H1 (cell line): ENCODE measurements at regions not wholly inside any gene's neighbourhood (a gene's known extent, or its start where the extent isn't known, plus 50 kb on each side); places are given as distances from the start of the nearest gene placed in this dataset.

Source experiments
- CTCF ChIA-PET: fragments of 300-600 bp; sonication (Branson Sonifier 250); formaldehyde crosslinking; loops from one replicate; lab custom pipeline; 2021; ENCODE audit not compliant: partially characterized antibody; lab: Charles Lee
- POLR2A ChIA-PET: fragments of 300-600 bp; sonication (Branson Sonifier 250); formaldehyde crosslinking; loops from one replicate; lab custom pipeline; 2021; ENCODE audit warnings: inconsistent platforms; ENCODE audit not compliant: partially characterized antibody; lab: Charles Lee
- DNase-seq, 2 experiments: peaks; one replicate each; pipeline versions ENCODE4 v3.0.0 to v3.0.0-alpha.2; 2010 to 2022; ENCODE audit warnings: low spot score in 2 of 2, low read depth in 1 of 2, mixed read lengths in 1 of 2
- FAIRE-seq: peaks from 2 replicates; lab custom pipeline; 2011; peaks lifted over from hg19 to GRCh38; lab: Jason Lieb, UNC
- H2AFZ ChIP-seq: 2 replicates; pipeline ENCODE4 v1.8.1; 2012; ENCODE audit warnings: low read length, inconsistent platforms
- H2AK5ac ChIP-seq: 2 replicates; pipeline ENCODE4 v1.6.1; 2013; ENCODE audit warnings: low read depth, low read length
- H2BK120ac ChIP-seq: replicated peaks from 2 replicates; pipeline ENCODE3; 2013; ENCODE audit warnings: low read depth, low read length, inconsistent platforms
- H2BK12ac ChIP-seq: 2 replicates; pipeline ENCODE4 v1.6.1; 2013; ENCODE audit warnings: low read depth, low read length
- H2BK15ac ChIP-seq: 2 replicates; pipeline ENCODE4 v1.6.1; 2013; ENCODE audit warnings: low read length
- H2BK20ac ChIP-seq: 2 replicates; pipeline ENCODE4 v1.6.1; 2013; ENCODE audit warnings: low read length
- H2BK5ac ChIP-seq: 2 replicates; pipeline ENCODE4 v1.6.1; 2013; ENCODE audit warnings: low read depth, low read length
- H3K14ac ChIP-seq: 2 replicates; pipeline ENCODE4 v1.6.1; 2013; ENCODE audit warnings: inconsistent platforms; ENCODE audit not compliant: insufficient read length
- H3K18ac ChIP-seq: 2 replicates; pipeline ENCODE4 v1.6.1; 2013; ENCODE audit warnings: low read length; ENCODE audit errors: extremely low read depth
- H3K23ac ChIP-seq: 2 replicates; pipeline ENCODE4 v1.6.1; 2013; ENCODE audit warnings: inconsistent platforms; ENCODE audit not compliant: insufficient read length
- H3K23me2 ChIP-seq: 2 replicates; pipeline ENCODE4 v1.6.1; 2013; ENCODE audit warnings: low read depth, low read length
- H3K27ac ChIP-seq: 2 replicates; pipeline ENCODE4 v1.6.1; 2011; ENCODE audit warnings: low read depth, low read length, inconsistent platforms
- H3K27me3 ChIP-seq, 4 experiments: replicated peaks in 1 of 4; 1 replicate in 1 of 4; 2 replicates in 3 of 4; pipeline versions ENCODE4 v1.6.1 to v1.8.1; 2011 to 2013; ENCODE audit warnings: low read length in 3 of 4, mild to moderate bottlenecking in 3 of 4, inconsistent platforms in 2 of 4, mixed read lengths in 2 of 4, moderate library complexity in 1 of 4; ENCODE audit not compliant: control insufficient read depth in 3 of 4, insufficient read depth in 3 of 4; ENCODE audit errors: extremely low read depth in 1 of 4
- H3K36me3 ChIP-seq, 4 experiments: 2 replicates each; pipeline versions ENCODE4 v1.6.1 to v1.8.1; 2011 to 2013; ENCODE audit warnings: mild to moderate bottlenecking in 4 of 4, low read length in 3 of 4, moderate library complexity in 2 of 4, control low read depth in 1 of 4, inconsistent platforms in 1 of 4; ENCODE audit not compliant: insufficient read depth in 4 of 4, control insufficient read depth in 2 of 4
- H3K4ac ChIP-seq: replicated peaks from 2 replicates; pipeline ENCODE3; 2013; ENCODE audit warnings: low read length, low read depth, mixed read lengths, inconsistent platforms; ENCODE audit not compliant: insufficient read length
- H3K4me1 ChIP-seq, 4 experiments: replicated peaks in 1 of 4; 1 replicate in 1 of 4; 2 replicates in 3 of 4; pipeline versions ENCODE4 v1.6.1 to v1.8.1; 2011 to 2013; ENCODE audit warnings: low read length in 3 of 4, inconsistent platforms in 2 of 4, mixed read lengths in 1 of 4; ENCODE audit not compliant: insufficient read depth in 4 of 4, control insufficient read depth in 3 of 4
- H3K4me2 ChIP-seq, 2 experiments: 2 replicates each; pipeline versions ENCODE4 v1.6.1 to v1.8.1; 2011 to 2013; ENCODE audit warnings: low read depth in 2 of 2, low read length in 2 of 2, control low read depth in 1 of 2, inconsistent platforms in 1 of 2, mild to moderate bottlenecking in 1 of 2; ENCODE audit not compliant: insufficient read depth in 1 of 2
- H3K4me3 ChIP-seq, 4 experiments: fragments of 200-600, 300-600 bp in 1 of 4; sonication (generic), shearing (Covaris generic), sonication (Bioruptor Twin) in 1 of 4; 2 replicates each; pipeline versions ENCODE4 v1.5.1 to v1.8.1; 2011 to 2016; ENCODE audit warnings: low read length in 4 of 4, low read depth in 3 of 4, control low read depth in 2 of 4, inconsistent platforms in 2 of 4, mild to moderate bottlenecking in 2 of 4, mixed read lengths in 1 of 4, moderate library complexity in 1 of 4; ENCODE audit not compliant: insufficient read depth in 2 of 4; ENCODE audit errors: extremely low read depth in 1 of 4
- H3K56ac ChIP-seq: replicated peaks from 2 replicates; pipeline ENCODE3; 2013; ENCODE audit warnings: low read depth, mild to moderate bottlenecking, mixed read lengths, low read length, inconsistent platforms; ENCODE audit not compliant: insufficient read length
- H3K79me1 ChIP-seq: 2 replicates; pipeline ENCODE4 v1.6.1; 2013; ENCODE audit warnings: low read depth, low read length, control low read depth
- H3K79me2 ChIP-seq, 2 experiments: 2 replicates each; pipeline versions ENCODE4 v1.6.1 to v1.8.1; 2012 to 2013; ENCODE audit warnings: low read length in 2 of 2, mild to moderate bottlenecking in 2 of 2, inconsistent platforms in 1 of 2; ENCODE audit not compliant: insufficient read depth in 2 of 2, control insufficient read depth in 1 of 2
- H3K9ac ChIP-seq, 4 experiments: replicated peaks in 1 of 4; 1 replicate in 1 of 4; 2 replicates in 3 of 4; pipeline versions ENCODE4 v1.6.1 to v1.8.1; 2011 to 2013; ENCODE audit warnings: low read depth in 3 of 4, low read length in 3 of 4, control low read depth in 2 of 4, mild to moderate bottlenecking in 2 of 4, moderate library complexity in 2 of 4, inconsistent platforms in 1 of 4; ENCODE audit errors: extremely low read depth in 1 of 4
- H3K9me3 ChIP-seq, 2 experiments: 2 replicates each; pipeline versions ENCODE4 v1.6.1 to v1.8.1; 2012 to 2013; ENCODE audit warnings: mild to moderate bottlenecking in 2 of 2, moderate library complexity in 2 of 2, control low read depth in 1 of 2, inconsistent platforms in 1 of 2, low read depth in 1 of 2, low read length in 1 of 2, mixed read lengths in 1 of 2; ENCODE audit not compliant: insufficient read depth in 2 of 2
- H4K20me1 ChIP-seq, 2 experiments: replicated peaks in 1 of 2; 2 replicates each; pipeline versions ENCODE3 to v1.8.1; 2011 to 2013; ENCODE audit warnings: inconsistent platforms in 2 of 2, low read length in 2 of 2, mild to moderate bottlenecking in 1 of 2; ENCODE audit not compliant: insufficient read depth in 2 of 2, control insufficient read depth in 1 of 2
- H4K5ac ChIP-seq: 2 replicates; pipeline ENCODE4 v1.6.1; 2013; ENCODE audit warnings: low read length, low read depth, mixed read lengths, inconsistent platforms; ENCODE audit not compliant: insufficient read length
- H4K8ac ChIP-seq: 2 replicates; pipeline ENCODE4 v1.8.0; 2013; ENCODE audit warnings: mild to moderate bottlenecking, moderate library complexity, low read length, inconsistent platforms; ENCODE audit not compliant: insufficient read depth; ENCODE audit errors: extremely low read depth
- H4K91ac ChIP-seq: replicated peaks from 2 replicates; pipeline ENCODE3; 2013; ENCODE audit warnings: low read length, mixed read lengths, inconsistent platforms; ENCODE audit not compliant: insufficient read length
- ATF2 ChIP-seq: IDR thresholded peaks from 2 replicates; pipeline ENCODE4 v1.6.1; 2012; ENCODE audit warnings: low read length, inconsistent platforms
- EZH2 ChIP-seq: fragments of 200-600 bp; sonication (generic); IDR thresholded peaks from 2 replicates; pipeline ENCODE4 v1.7.1; 2012; ENCODE audit warnings: low read depth, mild to moderate bottlenecking, moderate library complexity, low read length, inconsistent platforms; ENCODE audit not compliant: severe bottlenecking
- GABPA ChIP-seq: IDR thresholded peaks from 2 replicates; pipeline ENCODE4 v1.6.1; 2011; ENCODE audit warnings: mild to moderate bottlenecking, low read length, moderate library complexity, borderline replicate concordance; ENCODE audit not compliant: insufficient read depth
- JUND ChIP-seq: IDR thresholded peaks from 2 replicates; pipeline ENCODE4 v1.6.1; 2011; ENCODE audit warnings: mild to moderate bottlenecking, improper control_type of control experiment, low read length
- POLR2A ChIP-seq, 2 experiments: IDR thresholded peaks; 1 replicate in 1 of 2; 2 replicates in 1 of 2; pipeline ENCODE4 v1.6.1; 2011; ENCODE audit warnings: low read depth in 2 of 2, low read length in 2 of 2, mild to moderate bottlenecking in 2 of 2; ENCODE audit errors: control extremely low read depth in 1 of 2
- POLR2AphosphoS5 ChIP-seq: IDR thresholded peaks from 2 replicates; pipeline ENCODE4 v1.6.1; 2011; ENCODE audit warnings: low read depth, low read length
- POU5F1 ChIP-seq: IDR thresholded peaks from 2 replicates; pipeline ENCODE4 v1.6.1; 2011; ENCODE audit warnings: low read depth, mild to moderate bottlenecking, low read length, moderate library complexity
- TEAD4 ChIP-seq: IDR thresholded peaks from 2 replicates; pipeline ENCODE4 v1.6.1; 2012; ENCODE audit warnings: low read depth, low read length, inconsistent platforms, mixed read lengths
- USF2 ChIP-seq: IDR thresholded peaks from 2 replicates; pipeline ENCODE4 v1.6.1; 2011; ENCODE audit warnings: low read length, improper control_type of control experiment
- YY1 ChIP-seq: IDR thresholded peaks from 2 replicates; pipeline ENCODE4 v1.6.1; 2011; ENCODE audit warnings: low read depth, mild to moderate bottlenecking, low read length
- WGBS, 2 experiments: shearing (Covaris generic) in 1 of 2; methylation state at CpG; one replicate each; pipeline versions ENCODE4 v1.1.6 to v1.1.7; 2013 to 2015; ENCODE audit warnings: low lambda C conversion rate in 2 of 2, mixed read lengths in 2 of 2, inconsistent platforms in 1 of 2, low coverage in 1 of 2, missing lambda C conversion rate in 1 of 2; ENCODE audit not compliant: insufficient replicate concordance in 2 of 2, insufficient coverage in 1 of 2, insufficient read length in 1 of 2; ENCODE audit errors: extremely low coverage in 1 of 2, missing lambda C conversion rate in 1 of 2; 5-methylcytosine and 5-hydroxymethylcytosine counted together

- no peak overlapping the region for H3K4ac ChIP-seq
- ChIA-PET POLR2A (no interaction called here), CTCF (interaction anchor here (1.0 to 1.8 kb wide), 2 partner anchors 11 to 52 kb away, joined by 3 to 8 read pairs; no protein-coding TSS in a partner anchor)
- no peak overlapping the region for H2BK120ac ChIP-seq
- no peaks in the 10 kb centered on the region for H4K20me1 ChIP-seq
- no peak overlapping the region for H2BK15ac ChIP-seq
- no peak overlapping the region for H3K23ac ChIP-seq
- FAIRE-seq (no peak), DNase-seq (no peak)
- no peak overlapping the region for H2BK12ac ChIP-seq
- no peak overlapping the region for H2BK20ac ChIP-seq
- no peaks in the 10 kb centered on the region for H3K36me3 ChIP-seq
- H3K56ac ChIP-seq = no peak overlapping the region
- H3K14ac ChIP-seq = no peak overlapping the region
- H3K9ac ChIP-seq = no peak overlapping the region
- H2AFZ ChIP-seq = 0 out of 2 replicates have a peak overlapping the region, but pooled peaks have one; percentile 36
- H3K4me1 ChIP-seq = peaks cover 0 to 5% (median 0%) of the 10 kb centered on the region in 4 experiments; a peak in 1 of 7 replicates
- no peak overlapping the region for H2AK5ac ChIP-seq
- H3K27me3 ChIP-seq = no peaks in the 10 kb centered on the region
- H3K79me2 ChIP-seq = no peaks in the 10 kb centered on the region
- 90% methylated on average over 1 of the region's 1 CpG; no CpG with 5 or more reads in 1 of the 2 experiments for WGBS, 2 experiments
- no peak overlapping the region for H4K8ac ChIP-seq
- H3K79me1 ChIP-seq = no peaks in the 10 kb centered on the region
- H2BK5ac ChIP-seq = no peak overlapping the region
- H4K5ac ChIP-seq = no peak overlapping the region
- H3K18ac ChIP-seq = no peak overlapping the region
- H3K23me2 ChIP-seq = no peaks in the 10 kb centered on the region
- no peak overlapping the region for H4K91ac ChIP-seq
- H3K27ac ChIP-seq = no peak overlapping the region
- H3K4me2 ChIP-seq = no peak overlapping the region
- peaks cover 0 to 3% of the 10 kb centered on the region in 2 experiments; a peak in 1 of 4 replicates for H3K9me3 ChIP-seq
- no peak overlapping the region for H3K4me3 ChIP-seq
- TF ChIP-seq GABPA (no peak), TEAD4 (no peak), YY1 (no peak), POU5F1 (no peak), EZH2 (no peak), POLR2A (IDR thresholded peaks at IDR 0.05; ENCODE audit: control extremely low read depth in 1 of 2, low read depth in 2 of 2, low read length in 2 of 2) (no peak), USF2 (no peak), POLR2AphosphoS5 (no peak), JUND (no peak), ATF2 (no peak)
Observed at GRCh38 chr11:90423378-90423777, 200.5 kb upstream of the CHORDC1 start.
